Mononuclear cell (primary cell): ENCODE measurements at regions not wholly inside any gene's neighbourhood (a gene's known extent, or its start where the extent isn't known, plus 50 kb on each side); places are given as distances from the start of the nearest gene placed in this dataset.
"Not testable (repeated sequence)": the region's sequence is repeated elsewhere in the genome, so short reads cannot be mapped to it uniquely, and the experiment has no call there.

Source experiments
- H3K27me3 ChIP-seq: 2 replicates; pipeline ENCODE4 v1.6.0; 2011; ENCODE audit warnings: low read length, control low read depth; ENCODE audit not compliant: insufficient read depth
- H3K4me1 ChIP-seq: 2 replicates; pipeline ENCODE4 v1.5.1; 2011; ENCODE audit warnings: mild to moderate bottlenecking, low read length, control low read depth; ENCODE audit not compliant: insufficient read depth
- H3K4me3 ChIP-seq: 2 replicates; pipeline ENCODE4 v1.5.1; 2011; ENCODE audit warnings: mild to moderate bottlenecking, low read length, moderate library complexity
- H3K9me3 ChIP-seq: 2 replicates; pipeline ENCODE4 v1.5.1; 2011; ENCODE audit warnings: low read depth, mild to moderate bottlenecking, control low read depth, low read length

DNA sequence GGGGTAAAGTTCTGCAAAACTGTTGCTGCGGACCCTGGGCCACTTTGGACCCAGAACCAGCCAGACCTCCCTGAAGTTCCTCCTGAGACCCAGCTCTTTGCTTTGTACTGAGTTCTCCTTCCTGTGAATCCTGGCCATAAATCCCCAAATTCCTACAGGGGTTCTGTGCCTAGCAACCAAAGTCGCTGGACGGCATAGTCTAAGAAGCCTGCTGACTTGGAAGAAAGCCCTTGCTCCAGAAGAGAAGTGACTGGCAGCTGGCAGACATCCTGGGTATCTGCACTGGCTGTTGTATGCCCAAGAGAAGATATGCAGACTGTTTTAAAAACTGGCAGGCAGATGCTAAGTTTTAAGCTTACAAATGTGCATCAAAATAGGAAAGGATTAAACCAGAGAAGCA, 99.9 kb upstream of the SLC24A4 start:
- Histone ChIP-seq H3K9me3 (no peaks in the 10 kb centered on the region), H3K4me1 (no peaks in the 10 kb centered on the region), H3K4me3 (no peak overlapping the region), H3K27me3 (no peaks in the 10 kb centered on the region)

DNA sequence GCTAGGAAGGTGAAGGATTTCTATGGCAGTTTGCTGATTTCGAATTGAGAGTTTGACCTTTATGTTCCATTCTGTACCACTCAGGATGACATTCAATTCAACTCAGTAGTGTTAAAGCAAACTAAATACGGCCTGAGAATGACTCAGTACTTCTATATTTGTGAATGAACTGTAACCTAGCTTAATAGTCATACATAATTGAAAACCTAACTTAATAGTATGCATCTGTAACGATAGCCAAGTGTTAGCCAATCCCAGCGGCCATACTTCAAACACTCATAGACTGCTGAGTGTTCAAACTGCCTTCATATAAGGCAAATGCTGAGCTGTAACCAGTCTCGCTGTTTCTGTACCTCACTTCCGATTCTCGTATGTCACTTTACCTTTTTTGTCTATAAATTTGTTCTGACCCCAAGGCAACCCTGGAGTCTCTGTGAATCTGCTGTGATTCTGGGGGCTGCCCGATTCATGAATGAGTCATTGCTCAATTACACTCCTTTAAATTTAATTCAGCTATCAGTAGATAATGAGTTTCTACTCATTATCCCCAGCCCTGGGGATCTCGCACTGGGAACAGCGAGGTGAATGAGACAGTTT, 98.5 kb upstream of the SLC24A4 start:
- Histone ChIP-seq H3K9me3 (no peaks in the 10 kb centered on the region), H3K4me1 (no peaks in the 10 kb centered on the region), H3K27me3 (no peaks in the 10 kb centered on the region), H3K4me3 (no peak overlapping the region)

DNA sequence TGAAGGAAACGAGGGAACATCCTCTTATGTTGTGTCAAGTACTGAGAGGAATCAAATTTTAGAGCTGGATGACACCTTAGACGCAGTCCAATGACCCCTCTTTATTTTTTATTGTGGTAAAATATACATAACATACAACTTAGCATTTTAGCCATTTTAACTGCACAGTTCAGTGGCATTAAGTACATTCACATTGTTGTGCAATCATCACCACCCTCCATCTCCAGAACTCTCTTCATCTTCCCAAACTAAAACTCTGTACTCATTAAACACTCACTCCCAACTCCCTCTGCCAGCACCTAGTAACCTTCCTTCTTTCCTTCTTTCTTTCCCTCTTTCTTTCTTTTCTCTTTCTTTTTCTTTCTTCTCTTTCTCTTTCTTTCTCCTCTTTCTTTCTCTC, 97.2 kb upstream of the SLC24A4 start:
- Histone ChIP-seq H3K4me1 (no peaks in the 10 kb centered on the region), H3K4me3 (no peak overlapping the region), H3K9me3 (no peaks in the 10 kb centered on the region), H3K27me3 (no peaks in the 10 kb centered on the region)

DNA sequence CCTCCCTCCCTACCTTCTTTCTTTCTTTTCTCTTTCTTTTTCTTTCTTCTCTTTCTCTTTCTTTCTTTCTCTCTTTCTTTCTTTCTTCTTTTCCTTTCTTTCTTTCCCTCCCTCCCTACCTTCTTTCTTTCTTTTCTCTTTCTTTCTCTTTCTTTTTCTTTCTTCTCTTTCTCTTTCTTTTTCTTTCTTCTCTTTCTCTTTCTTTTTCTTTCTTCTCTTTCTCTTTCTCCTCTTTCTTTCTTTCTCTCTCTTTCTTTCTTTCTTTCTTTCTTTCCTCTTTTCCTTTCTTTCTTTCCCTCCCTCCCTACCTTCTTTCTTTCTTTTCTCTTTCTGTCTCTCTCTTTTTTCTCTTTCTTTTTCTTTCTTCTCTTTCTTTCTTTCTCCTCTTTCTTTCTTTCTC, 96.8 kb upstream of the SLC24A4 start:
- not testable (repeated sequence) for H3K27me3 ChIP-seq, H3K9me3 ChIP-seq, H3K4me3 ChIP-seq, H3K4me1 ChIP-seq

DNA sequence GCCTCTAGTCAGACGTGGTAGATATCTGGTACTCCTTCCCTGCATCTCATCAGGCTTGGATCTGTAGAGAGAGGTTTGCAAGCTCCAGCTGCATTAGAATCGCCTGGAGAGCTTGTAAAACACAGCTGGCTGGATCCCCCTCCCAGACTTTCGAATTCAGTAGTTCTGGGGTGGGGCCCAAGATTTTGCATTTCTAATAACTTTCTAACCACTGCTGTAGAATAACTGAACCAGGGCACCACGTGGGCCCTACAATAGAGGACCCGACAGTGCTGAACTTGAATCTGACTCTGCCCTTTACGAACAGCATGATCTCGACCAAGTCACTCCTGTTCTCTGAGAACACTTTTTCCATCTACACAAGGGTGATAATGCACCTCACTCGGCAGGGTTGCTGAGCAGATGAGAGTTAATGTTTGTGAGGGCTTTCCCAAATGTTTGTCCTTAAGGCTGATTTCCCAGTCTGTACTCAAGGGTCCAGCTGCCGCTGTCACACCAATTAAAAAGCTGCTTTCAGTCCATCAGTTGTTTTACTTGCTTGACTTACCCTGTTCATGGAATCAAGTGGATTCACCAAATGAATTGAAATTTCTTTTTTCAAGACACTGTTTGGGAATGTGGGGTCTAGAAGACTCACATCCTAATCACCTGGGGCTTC, 86.6 kb upstream of the SLC24A4 start:
- peaks cover under 1% of the 10 kb centered on the region for H3K4me1 ChIP-seq
- no peaks in the 10 kb centered on the region for H3K27me3 ChIP-seq
- H3K9me3 ChIP-seq, result no peaks in the 10 kb centered on the region
- H3K4me3 ChIP-seq, result no peak overlapping the region

DNA sequence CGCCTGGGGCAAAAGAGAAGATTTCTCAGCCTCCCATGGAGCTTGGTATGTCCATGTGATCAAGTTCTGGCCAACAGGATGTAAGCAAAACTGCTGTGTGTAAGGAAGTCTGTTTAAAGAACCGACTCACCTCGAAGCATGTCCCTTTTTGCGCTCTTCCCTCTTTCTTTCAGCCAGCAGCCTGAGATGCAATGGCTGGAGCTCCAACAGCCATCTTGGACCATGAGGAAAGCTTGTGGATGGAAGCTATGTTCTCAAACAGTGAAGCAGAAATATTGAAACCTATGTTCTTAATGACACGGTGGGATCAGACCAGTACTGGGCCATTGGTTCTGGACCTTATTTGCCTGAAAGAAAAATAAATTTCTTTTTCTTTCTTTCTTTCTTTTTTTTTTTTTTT, 82.3 kb upstream of the SLC24A4 start:
- H3K4me1 ChIP-seq, result peaks cover 14% of the 10 kb centered on the region
- H3K27me3 ChIP-seq, result no peaks in the 10 kb centered on the region
- H3K9me3 ChIP-seq, result peaks cover 7% of the 10 kb centered on the region
- H3K4me3 ChIP-seq, result no peak overlapping the region

DNA sequence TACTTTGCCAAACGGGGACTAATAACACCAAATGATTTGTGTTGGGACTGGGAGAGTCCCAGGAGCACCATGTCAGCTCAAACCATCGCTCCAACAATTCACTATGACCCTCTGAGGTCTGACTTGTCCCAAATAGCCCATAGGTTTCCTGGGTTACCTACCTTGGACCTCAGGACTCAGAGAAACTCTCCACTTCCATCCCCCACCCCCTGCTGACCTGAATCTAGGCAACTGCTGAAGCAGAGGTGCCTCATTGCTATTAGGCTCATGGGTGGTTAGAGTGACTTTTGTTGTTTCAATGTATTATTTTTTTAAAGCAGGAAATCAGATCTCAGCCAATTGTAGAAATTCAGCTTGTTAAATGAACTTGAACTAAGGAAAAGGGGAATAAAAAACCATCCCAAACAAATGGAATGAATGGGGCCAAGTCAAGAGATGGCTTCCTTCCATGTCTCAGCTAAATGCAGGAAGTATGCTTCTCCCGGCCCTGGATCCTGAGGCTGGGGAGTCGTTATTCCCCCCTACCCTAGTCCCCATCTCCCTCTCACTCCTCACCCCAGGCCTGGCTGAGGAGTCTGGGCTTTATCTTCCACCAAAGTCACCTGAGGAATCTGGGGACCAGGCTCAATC, 80.9 kb upstream of the SLC24A4 start:
- no peaks in the 10 kb centered on the region for H3K27me3 ChIP-seq

DNA sequence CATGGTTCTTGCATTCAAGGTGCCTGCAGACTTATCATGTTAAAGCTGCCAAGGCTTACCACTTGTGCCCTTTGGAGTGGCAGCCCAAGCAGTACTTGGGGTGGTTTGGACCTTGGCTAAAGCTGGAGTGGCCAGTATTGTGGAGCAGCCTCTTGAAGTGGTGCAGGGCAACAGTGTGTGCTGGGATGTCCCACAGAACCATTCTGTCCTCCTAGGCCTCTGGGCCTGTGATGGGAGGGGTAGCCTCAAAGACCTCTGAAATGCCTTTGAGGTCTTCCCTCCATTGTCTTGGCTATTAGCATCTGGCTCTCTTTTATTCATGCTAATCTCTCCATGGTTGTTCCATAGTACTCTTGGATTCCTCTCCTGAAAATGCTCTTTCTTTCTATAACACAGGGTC, 78.2 kb upstream of the SLC24A4 start:
- no peak overlapping the region for H3K4me3 ChIP-seq
- peaks cover 7% of the 10 kb centered on the region for H3K9me3 ChIP-seq
- no peaks in the 10 kb centered on the region for H3K27me3 ChIP-seq
- H3K4me1 ChIP-seq, result peaks cover 48% of the 10 kb centered on the region

More for the DNA sequence above, 80.9 kb upstream of the SLC24A4 start:
- H3K4me1 ChIP-seq, result peaks cover 27% of the 10 kb centered on the region
- peaks cover 7% of the 10 kb centered on the region for H3K9me3 ChIP-seq
- no peak overlapping the region for H3K4me3 ChIP-seq

DNA sequence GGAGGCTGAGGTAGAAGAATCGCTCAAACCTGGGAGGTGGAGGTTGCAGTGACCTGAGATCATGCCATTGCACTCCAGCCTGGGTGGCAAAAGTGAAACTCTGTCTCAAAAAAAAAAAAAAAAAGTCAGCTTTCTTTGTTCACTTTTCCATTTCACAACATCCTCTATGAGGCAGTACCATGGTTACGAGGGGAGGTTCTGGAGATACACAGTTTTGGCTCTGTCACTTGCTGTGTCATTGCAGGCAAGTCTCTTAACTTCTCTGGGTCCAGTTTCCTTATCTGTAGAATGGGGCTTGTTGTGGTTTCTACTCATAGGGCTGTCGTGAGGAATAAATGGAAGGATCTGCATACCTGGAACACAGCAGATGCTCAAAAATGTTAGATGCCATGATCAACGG, 75.6 kb upstream of the SLC24A4 start:
- Histone ChIP-seq H3K4me1 (peaks cover 39% of the 10 kb centered on the region), H3K27me3 (peaks cover 8% of the 10 kb centered on the region), H3K9me3 (peaks cover 7% of the 10 kb centered on the region), H3K4me3 (no peak overlapping the region)

DNA sequence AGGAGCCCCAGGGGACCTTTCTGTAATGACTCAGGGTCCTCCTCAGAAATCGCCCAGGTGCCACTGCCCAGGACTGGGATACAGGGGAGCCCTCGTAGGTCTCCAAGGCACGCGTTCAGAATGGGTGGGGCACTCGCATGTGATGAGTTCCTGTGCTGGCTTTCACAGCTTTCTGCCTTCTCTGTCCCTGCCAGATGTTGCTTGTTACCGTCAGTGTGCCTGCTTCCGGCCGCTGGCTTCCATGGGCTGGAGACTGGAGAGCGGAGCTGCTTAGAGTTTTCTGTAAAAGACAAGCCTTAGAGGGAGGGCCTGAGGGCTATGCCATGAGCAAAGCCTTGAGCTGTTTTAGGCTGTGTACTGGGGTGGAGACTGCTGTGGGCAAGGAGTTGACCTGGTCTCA, 75.0 kb upstream of the SLC24A4 start:
- no peak overlapping the region for H3K4me3 ChIP-seq
- peaks cover 34% of the 10 kb centered on the region for H3K4me1 ChIP-seq

DNA sequence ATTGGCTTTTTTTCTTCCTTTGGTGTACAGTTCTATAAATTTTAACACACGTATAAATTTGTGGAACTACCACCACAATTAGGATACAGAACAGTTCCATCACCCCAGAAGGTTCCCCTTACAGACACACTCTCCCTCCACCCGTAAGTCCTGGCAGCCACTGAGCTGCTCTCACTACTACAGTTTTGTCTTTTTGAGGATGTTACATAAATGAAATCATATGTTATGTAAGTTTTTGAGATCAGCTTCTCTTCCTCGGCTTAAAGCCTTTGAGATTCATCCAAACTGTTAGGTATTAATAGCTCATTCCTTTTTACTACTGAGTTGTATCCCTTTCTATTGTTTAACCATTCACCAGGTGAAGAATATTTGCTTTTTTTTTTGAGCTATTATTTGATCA, 74.3 kb upstream of the SLC24A4 start:
- Histone ChIP-seq H3K4me1 (peaks cover 38% of the 10 kb centered on the region), H3K4me3 (no peak overlapping the region), H3K9me3 (peaks cover 7% of the 10 kb centered on the region), H3K27me3 (peaks cover 15% of the 10 kb centered on the region)

More for the DNA sequence above, 75.0 kb upstream of the SLC24A4 start:
- H3K27me3 ChIP-seq, result peaks cover 9% of the 10 kb centered on the region
- H3K9me3 ChIP-seq, result peaks cover 7% of the 10 kb centered on the region

DNA sequence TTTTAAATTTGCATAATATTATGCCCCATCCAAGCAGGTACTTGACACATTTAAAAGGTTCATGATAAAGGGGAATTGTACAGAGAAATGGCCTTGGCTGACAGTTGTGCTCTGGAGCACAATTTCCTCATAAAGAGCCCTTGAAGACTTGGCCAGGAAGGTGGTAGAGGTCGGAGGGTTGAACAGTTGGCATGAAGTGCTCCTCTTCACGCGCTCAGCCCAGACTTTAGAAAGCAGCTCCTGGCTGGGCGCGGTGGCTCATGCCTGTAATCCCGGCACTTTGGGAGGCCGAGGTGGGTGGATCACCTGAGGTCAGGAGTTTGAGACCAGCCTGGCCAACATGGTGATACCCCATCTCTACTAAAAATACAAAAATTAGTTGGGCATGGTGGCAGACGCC, 72.6 kb upstream of the SLC24A4 start:
- Histone ChIP-seq H3K27me3 (peaks cover 25% of the 10 kb centered on the region), H3K4me1 (peaks cover 47% of the 10 kb centered on the region)
- not testable (repeated sequence) for H3K9me3 ChIP-seq, H3K4me3 ChIP-seq

DNA sequence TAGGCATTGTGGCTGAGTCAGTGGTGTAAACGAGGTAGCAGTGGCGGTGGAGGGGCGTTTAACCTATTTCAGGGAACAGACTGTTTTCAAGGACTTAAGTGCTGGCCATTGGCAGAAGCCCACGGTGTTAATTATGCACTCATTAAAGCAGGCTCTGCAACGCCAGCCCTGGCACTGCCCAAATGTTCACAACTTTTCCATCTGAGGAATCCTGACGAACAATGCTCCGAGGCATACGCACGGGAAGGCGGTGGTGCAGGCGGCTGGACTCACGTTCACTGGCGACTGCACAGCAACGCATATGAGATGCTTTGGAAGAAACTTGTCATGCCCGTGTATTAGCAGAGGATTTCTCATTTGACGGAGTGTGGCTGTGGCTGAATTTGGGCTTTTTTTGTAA, 70.6 kb upstream of the SLC24A4 start:
- peaks cover 37% of the 10 kb centered on the region for H3K27me3 ChIP-seq
- H3K4me1 ChIP-seq, result peaks cover 31% of the 10 kb centered on the region
- no peaks in the 10 kb centered on the region for H3K9me3 ChIP-seq
- no peak overlapping the region for H3K4me3 ChIP-seq

DNA sequence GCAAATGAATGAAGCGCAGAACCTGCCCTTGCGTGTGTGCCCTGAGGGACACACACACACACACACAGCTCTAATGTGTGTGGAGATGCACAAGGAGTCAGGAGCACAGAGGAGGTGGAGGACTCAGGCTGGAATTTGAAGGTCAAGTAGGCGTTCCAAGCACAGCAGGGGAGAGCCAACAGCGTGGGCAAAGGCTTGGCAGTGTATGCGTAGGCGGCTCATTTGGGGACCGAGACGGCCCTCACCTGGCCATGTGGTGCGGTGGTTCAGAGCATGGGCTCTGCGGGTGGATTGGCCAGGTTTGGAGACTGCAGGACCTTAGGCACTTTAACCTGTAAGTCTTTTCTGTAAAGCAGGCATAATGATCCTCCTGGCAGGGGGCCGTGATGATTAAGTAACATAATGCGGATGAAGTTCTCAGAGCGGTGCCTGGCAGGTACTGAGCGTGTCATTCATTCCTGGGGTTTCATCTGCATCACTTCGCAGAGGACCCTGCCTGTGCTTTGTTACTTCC, 69.5 kb upstream of the SLC24A4 start:
- no peak overlapping the region for H3K4me3 ChIP-seq
- no peaks in the 10 kb centered on the region for H3K9me3 ChIP-seq
- H3K4me1 ChIP-seq, result peaks cover 25% of the 10 kb centered on the region
- peaks cover 37% of the 10 kb centered on the region for H3K27me3 ChIP-seq

DNA sequence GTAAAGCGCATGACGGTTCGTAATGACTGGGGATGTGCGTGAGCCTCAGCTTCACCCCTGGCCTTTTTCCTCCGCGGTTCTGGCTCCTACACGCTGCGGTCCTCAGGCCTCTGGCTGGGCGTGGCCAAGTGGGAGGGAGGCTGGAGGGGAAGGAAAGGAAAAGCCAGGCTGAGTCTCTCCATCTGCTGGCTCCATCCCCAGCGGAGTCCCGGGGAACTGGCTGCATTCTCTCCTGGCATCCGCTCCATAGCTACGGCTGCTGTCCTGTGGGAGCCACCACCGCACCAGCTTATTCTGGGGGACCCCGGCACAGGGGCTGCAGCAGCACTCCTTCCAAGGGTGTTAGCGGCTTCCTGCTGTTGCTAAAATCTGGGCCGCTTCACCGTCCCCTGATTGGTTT, 68.2 kb upstream of the SLC24A4 start:
- peaks cover 37% of the 10 kb centered on the region for H3K27me3 ChIP-seq
- H3K9me3 ChIP-seq, result no peaks in the 10 kb centered on the region
- peaks cover 32% of the 10 kb centered on the region for H3K4me1 ChIP-seq
- no peak overlapping the region for H3K4me3 ChIP-seq

DNA sequence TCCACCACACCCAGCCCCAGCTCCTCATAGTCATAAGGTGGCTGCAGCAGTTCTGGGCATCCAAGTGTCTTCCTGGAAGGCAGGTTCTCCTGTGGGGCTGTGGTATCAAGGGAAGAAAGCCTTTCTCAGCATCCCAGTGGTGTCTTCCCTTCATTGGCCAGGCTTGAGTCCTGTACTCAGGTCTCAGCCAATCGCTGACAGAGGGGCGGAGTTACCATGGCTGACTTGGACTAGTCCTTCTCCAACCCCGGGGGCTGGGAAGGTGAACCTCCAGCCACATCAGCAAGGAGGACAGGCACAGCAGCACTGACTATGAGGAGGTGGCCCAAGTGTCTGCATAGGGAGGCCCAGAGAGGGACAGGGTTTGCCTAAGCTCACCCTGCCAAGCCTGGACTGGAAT, 64.0 kb upstream of the SLC24A4 start:
- Histone ChIP-seq H3K4me1 (peaks cover 60% of the 10 kb centered on the region), H3K9me3 (no peaks in the 10 kb centered on the region), H3K4me3 (no peak overlapping the region), H3K27me3 (peaks cover 20% of the 10 kb centered on the region)
